ENCODE measurements at regions not wholly inside any gene's neighbourhood (a gene's known extent, or its start where the extent isn't known, plus 50 kb on each side); places are given as distances from the start of the nearest gene placed in this dataset.

GRCh38 chr4:163866728-163867315, 372.3 kb downstream of the TMA16 start:
- TF ChIP-seq POLR2AphosphoS5 (IDR thresholded peaks at IDR 0.05) (no peak), CTCF (IDR thresholded peaks at IDR 0.05) (no peak)

Measured in breast epithelium (tissue), 3 donors.